GM19372 (cell line): ENCODE measurements at regions not wholly inside any gene's neighbourhood (a gene's known extent, or its start where the extent isn't known, plus 50 kb on each side); places are given as distances from the start of the nearest gene placed in this dataset.
"Not testable (repeated sequence)": the region's sequence is repeated elsewhere in the genome, so short reads cannot be mapped to it uniquely, and the experiment has no call there.

Experiments used
- ATAC-seq: cut with Tn5 transposase; IDR thresholded peaks from one replicate; pipeline ENCODE4 v1.9.1; 2021; ENCODE audit warnings: mild to moderate bottlenecking, low read depth, moderate library complexity; ENCODE audit not compliant: unreplicated experiment

GRCh38 chr12:75633789-75634188 lies 122.4 kb upstream of the KRR1 start:
- ATAC-seq: no peak

- ATAC-seq: no peak
Measured at GRCh38 chr12:75632442-75632841, 121.0 kb upstream of the KRR1 start.

GRCh38 chr12:75631831-75632230 lies 120.4 kb upstream of the KRR1 start:
- ATAC-seq: no peak

- no peak for ATAC-seq
Measured at GRCh38 chr12:75630091-75630490, 118.7 kb upstream of the KRR1 start.

- ATAC-seq: no peak
Measured at GRCh38 chr12:75628916-75629315, 117.5 kb upstream of the KRR1 start.

- no peak for ATAC-seq
Measured at GRCh38 chr12:75628511-75628910, 117.1 kb upstream of the KRR1 start.

GRCh38 chr12:75623631-75624154 lies 112.3 kb upstream of the KRR1 start:
- no peak for ATAC-seq

- no peak for ATAC-seq
Measured at GRCh38 chr12:75622492-75622891, 111.1 kb upstream of the KRR1 start.

GRCh38 chr12:75614396-75614795 lies 103.0 kb upstream of the KRR1 start:
- ATAC-seq: not testable (repeated sequence)

- ATAC-seq: no peak
Measured at GRCh38 chr12:75613981-75614380, 102.6 kb upstream of the KRR1 start.

- ATAC-seq: no peak
Measured at GRCh38 chr12:75611041-75611440, 99.6 kb upstream of the KRR1 start.

GRCh38 chr12:75606956-75607355 lies 95.5 kb upstream of the KRR1 start:
- ATAC-seq: no peak

GRCh38 chr12:75606151-75606550 lies 94.7 kb upstream of the KRR1 start:
- ATAC-seq: no peak

- ATAC-seq: no peak
Measured at GRCh38 chr12:75603475-75603874, 92.1 kb upstream of the KRR1 start.

- no peak for ATAC-seq
Measured at GRCh38 chr12:75602106-75602505, 90.7 kb upstream of the KRR1 start.

GRCh38 chr12:75600146-75600545 lies 88.7 kb upstream of the KRR1 start:
- ATAC-seq: no peak

- no peak for ATAC-seq
Measured at GRCh38 chr12:75599061-75599460, 87.7 kb upstream of the KRR1 start.

GRCh38 chr12:75596406-75596805 lies 85.0 kb upstream of the KRR1 start:
- ATAC-seq: no peak

- no peak for ATAC-seq
Measured at GRCh38 chr12:75592638-75593335, 81.4 kb upstream of the KRR1 start.

- ATAC-seq: no peak
Measured at GRCh38 chr12:75592086-75592485, 80.7 kb upstream of the KRR1 start.

GRCh38 chr12:75591628-75592027 lies 80.2 kb upstream of the KRR1 start:
- ATAC-seq: no peak

GRCh38 chr12:75589801-75590200 lies 78.4 kb upstream of the KRR1 start:
- no peak for ATAC-seq
